Ammon's horn (tissue), 1 donor: ENCODE measurements at regions not wholly inside any gene's neighbourhood (a gene's known extent, or its start where the extent isn't known, plus 50 kb on each side); places are given as distances from the start of the nearest gene placed in this dataset.
"Not testable (repeated sequence)": the region's sequence is repeated elsewhere in the genome, so short reads cannot be mapped to it uniquely, and the experiment has no call there.

Source experiments
- DNase-seq: peaks from one replicate; pipeline ENCODE4 v3.0.0-alpha.2; 2016; ENCODE audit warnings: low spot score

- peak; percentile 71 for DNase-seq
Measured at GRCh38 chr6:4351520-4352321, 216.3 kb upstream of the ECI2 start.

GRCh38 chr6:4350567-4351519 lies 215.5 kb upstream of the ECI2 start:
- no peak for DNase-seq

- DNase-seq = no peak
Measured at GRCh38 chr6:4349931-4350330, 214.6 kb upstream of the ECI2 start.

- DNase-seq = no peak
Measured at GRCh38 chr6:4349323-4349722, 213.9 kb upstream of the ECI2 start.

GRCh38 chr6:4348462-4349112 lies 213.2 kb upstream of the ECI2 start:
- no peak for DNase-seq

- no peak for DNase-seq
Measured at GRCh38 chr6:4347877-4348276, 212.5 kb upstream of the ECI2 start.

GRCh38 chr6:4346659-4347333 lies 211.4 kb upstream of the ECI2 start:
- no peak for DNase-seq

GRCh38 chr6:4345543-4345942 lies 210.2 kb upstream of the ECI2 start:
- DNase-seq = no peak

GRCh38 chr6:4344317-4344899 lies 209.0 kb upstream of the ECI2 start:
- no peak for DNase-seq

- no peak for DNase-seq
Measured at GRCh38 chr6:4342407-4343137, 207.2 kb upstream of the ECI2 start.

- DNase-seq = no peak
Measured at GRCh38 chr6:4341078-4341797, 205.9 kb upstream of the ECI2 start.

GRCh38 chr6:4340544-4340943 lies 205.2 kb upstream of the ECI2 start:
- no peak for DNase-seq

GRCh38 chr6:4338884-4339283 lies 203.5 kb upstream of the ECI2 start:
- DNase-seq = no peak

GRCh38 chr6:4336778-4337442 lies 201.5 kb upstream of the ECI2 start:
- no peak for DNase-seq

- no peak for DNase-seq
Measured at GRCh38 chr6:4336084-4336483, 200.7 kb upstream of the ECI2 start.

- not testable (repeated sequence) for DNase-seq
Measured at GRCh38 chr6:4334158-4334740, 198.9 kb upstream of the ECI2 start.

GRCh38 chr6:4327841-4328240 lies 192.5 kb upstream of the ECI2 start:
- no peak for DNase-seq

GRCh38 chr6:4324746-4325145 lies 189.4 kb upstream of the ECI2 start:
- no peak for DNase-seq

- DNase-seq = no peak
Measured at GRCh38 chr6:4323322-4323721, 187.9 kb upstream of the ECI2 start.
